Suppressor macrophage treated with lipopolysaccharide for 4 hours (primary cell): ENCODE measurements at regions not wholly inside any gene's neighbourhood (a gene's known extent, or its start where the extent isn't known, plus 50 kb on each side); places are given as distances from the start of the nearest gene placed in this dataset.

Experiments
- DNase-seq: peaks from one replicate; pipeline ENCODE4 v3.0.0-alpha.2; 2020

DNA sequence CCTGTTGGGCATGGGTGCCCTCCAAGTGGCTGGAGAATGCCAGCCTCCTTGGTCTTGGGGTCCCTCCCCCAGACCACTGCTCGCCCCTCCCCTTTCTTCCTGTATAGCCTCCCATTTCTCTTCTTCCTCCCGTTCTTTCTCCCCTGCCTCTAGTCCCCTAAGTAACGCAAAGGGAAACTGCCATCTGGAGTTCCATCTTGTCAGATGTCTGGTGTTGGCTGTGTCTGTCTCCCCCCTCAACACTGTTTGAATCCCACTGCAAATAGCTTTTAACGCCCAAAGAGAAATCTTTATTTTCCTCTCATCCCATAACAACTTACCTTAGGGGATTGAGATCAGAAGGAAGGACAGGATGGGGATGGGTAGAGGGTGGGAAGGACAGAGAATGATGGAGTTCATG, 55.3 kb upstream of the CSF3R start:
- DNase-seq, result no peak

DNA sequence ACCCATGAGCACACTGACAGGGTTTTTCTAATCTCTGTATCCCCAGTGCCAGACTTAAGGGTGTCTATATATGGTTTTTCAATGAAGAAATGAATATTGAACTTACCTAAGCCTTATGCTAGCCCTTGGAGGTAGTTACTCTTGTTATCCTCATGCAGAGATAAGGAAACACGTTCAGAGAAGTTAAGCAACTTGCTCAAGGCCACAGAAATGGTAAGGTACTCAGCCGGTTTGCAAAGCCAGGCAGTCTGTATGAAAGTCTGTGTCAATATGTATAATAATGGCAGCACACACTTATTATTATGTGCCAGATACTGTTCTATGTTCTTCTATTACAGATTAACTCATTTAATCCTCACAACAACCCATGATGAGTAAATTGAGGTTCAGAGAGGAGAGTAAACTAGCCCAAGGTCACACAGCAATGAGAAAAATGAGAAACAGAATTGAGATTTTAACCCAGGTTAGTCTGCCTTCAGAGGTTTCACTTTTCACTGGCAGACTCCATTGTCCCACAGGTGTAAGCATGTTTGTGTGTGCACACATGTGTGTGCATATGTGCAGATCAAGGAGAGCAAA, 54.6 kb upstream of the CSF3R start:
- DNase-seq, result no peak

DNA sequence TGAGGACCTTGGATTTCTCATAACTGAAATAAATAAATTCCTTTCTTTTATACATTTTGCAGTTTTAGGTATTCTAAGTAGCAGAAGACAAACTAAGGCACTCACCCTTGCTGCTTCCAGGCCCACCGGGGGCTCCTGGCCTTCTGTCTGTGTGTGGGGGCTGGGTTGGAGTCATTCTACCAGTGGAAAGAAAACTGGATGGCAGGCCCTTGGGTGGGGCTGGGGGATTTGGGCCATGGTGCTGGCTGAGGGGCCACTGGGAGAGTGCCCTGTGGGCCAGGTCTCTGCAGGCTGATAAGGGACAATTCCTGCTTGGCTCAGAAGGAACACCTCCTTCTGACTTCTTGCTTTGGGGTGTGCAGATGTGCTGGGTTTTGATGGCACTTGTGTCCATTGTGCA, 54.0 kb upstream of the CSF3R start:
- no peak for DNase-seq

DNA sequence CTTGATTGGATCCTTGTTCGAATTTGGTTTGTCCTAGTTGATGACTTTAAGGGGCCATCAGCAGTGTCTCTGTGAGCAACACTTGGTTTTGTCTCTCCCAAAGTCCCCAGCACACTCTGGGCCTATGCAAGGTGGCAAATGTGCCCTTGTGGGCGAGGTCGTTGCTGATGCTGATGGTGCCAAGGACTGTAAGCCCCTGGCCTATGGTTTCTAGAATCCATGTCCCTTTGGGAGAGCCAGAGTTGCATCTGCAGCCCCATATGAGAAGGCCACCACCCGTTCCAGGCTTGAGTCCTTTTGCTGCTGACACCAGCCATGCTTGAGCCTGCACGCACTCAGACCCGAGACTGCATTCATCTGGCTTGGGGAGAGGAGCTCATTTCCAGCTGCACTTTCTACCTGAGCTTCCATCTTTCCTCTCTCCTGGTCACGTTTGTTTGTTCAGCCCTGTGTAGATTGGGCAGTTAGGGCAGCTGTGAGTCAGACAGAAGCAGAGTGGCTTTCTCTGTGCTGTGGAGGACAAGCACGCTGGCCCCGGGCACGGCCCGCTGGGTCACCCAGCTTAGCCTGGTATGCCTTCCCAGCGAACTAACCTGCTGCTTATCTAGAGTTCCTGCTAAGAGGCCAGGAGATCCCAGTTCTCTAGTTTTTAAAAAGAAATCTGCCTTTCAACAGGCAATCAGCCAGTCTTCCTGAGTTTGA, 52.1 kb upstream of the CSF3R start:
- DNase-seq, result no peak

DNA sequence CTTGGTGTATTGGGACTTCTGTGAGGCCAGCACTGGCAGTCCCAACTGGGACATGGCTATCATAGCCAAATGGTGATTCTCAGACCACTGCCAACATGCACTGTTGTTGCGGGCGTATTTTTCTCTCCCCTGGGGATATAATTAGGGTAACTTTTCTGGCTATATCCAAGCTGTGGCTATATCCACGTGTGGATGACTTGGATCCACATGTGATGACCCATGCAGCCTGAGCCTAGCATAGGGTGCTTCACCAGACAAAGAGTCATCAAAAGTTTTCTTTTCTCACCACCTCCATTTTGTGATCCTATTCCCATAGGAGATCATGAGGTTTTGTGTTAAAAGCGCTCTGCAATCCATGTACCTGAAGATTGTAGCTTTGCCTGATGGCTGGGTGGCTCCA, 51.2 kb upstream of the CSF3R start:
- DNase-seq, result no peak

DNA sequence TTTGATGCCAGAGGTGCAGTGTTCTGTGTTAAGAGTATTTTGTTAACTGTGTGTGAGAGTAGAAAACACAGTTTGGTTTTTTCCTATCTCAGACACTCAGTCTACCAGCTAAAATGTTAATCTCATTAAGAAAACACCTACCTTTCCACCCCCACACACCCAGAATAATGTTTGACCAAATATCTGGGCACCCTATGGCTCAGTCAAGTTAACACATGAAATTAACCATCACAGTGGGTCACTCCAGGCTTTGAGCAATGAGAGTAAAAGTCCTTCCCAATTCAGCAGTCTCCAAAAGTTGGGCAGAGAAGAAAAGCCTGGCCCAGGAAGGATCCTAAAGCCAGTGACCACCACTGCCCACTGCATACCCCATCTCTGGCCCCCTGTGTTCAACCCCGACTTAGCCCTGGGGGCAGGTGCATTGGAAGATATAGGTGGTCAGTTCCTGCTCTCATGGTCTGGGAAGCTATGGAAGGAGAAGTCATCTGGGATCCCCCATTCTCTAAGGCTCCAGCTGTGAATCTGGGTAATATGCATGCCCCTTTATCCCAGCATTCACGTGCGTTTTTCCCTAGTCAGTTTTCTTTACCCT, 50.2 kb upstream of the CSF3R start:
- no peak for DNase-seq
